ENCODE measurements at regions not wholly inside any gene's neighbourhood (a gene's known extent, or its start where the extent isn't known, plus 50 kb on each side); places are given as distances from the start of the nearest gene placed in this dataset.

GRCh38 chr12:124365726-124366430 is 71.0 kb downstream of the RFLNA start:
- H3K9ac ChIP-seq (ENCODE audit: low read depth in 1 of 2, low read length in 2 of 2) = no peak overlapping the region
- no peaks in the 10 kb centered on the region for H3K27me3 ChIP-seq (ENCODE audit: control insufficient read depth in 2 of 2, insufficient read depth in 2 of 2, low read length in 2 of 2)
- peaks cover 4 to 24% of the 10 kb centered on the region in 2 donors for H3K36me3 ChIP-seq (ENCODE audit: control insufficient read depth in 2 of 2, insufficient read depth in 2 of 2, low read length in 2 of 2)
- no peak overlapping the region for H3K4me3 ChIP-seq (ENCODE audit: low read length in 2 of 2)
- no peak overlapping the region for H3K27ac ChIP-seq (ENCODE audit: low read depth in 2 of 2, low read length in 2 of 2)
- H3K9me3 ChIP-seq (ENCODE audit: control insufficient read depth in 2 of 2, low read length in 2 of 2) = no peaks in the 10 kb centered on the region
- peaks cover 34% of the 10 kb centered on the region in 2 donors for H3K4me1 ChIP-seq (ENCODE audit: control insufficient read depth in 2 of 2, insufficient read depth in 2 of 2, low read length in 2 of 2)
